RWPE1 (cell line): ENCODE measurements at regions not wholly inside any gene's neighbourhood (a gene's known extent, or its start where the extent isn't known, plus 50 kb on each side); places are given as distances from the start of the nearest gene placed in this dataset.
A peak's percentile ranks its signal among the peaks of the same experiment; 100 is the strongest.

Source experiments
- CTCF ChIA-PET: fragments of 350-600 bp; sonication (Branson Sonifier 250); formaldehyde crosslinking; extraction: SDS; loops from one replicate; lab custom pipeline; 2021; lab: Yijun Ruan, JAX
- POLR2A ChIA-PET: fragments of 400-600 bp; formaldehyde crosslinking; extraction: SDS; loops from one replicate; lab custom pipeline; 2020; ENCODE audit warnings: antibody characterized with exemption; ENCODE audit not compliant: low non-redundant PET; lab: Yijun Ruan, JAX
- DNase-seq: peaks from one replicate; pipeline ENCODE4 v3.0.0; 2012; ENCODE audit warnings: low spot score
- H3K27ac ChIP-seq: fragments of 450-650 bp; 2 replicates; pipeline ENCODE4 v1.5.1; 2017
- CTCF ChIP-seq: fragments of 450-650 bp; conservative IDR thresholded peaks from 2 replicates; pipeline ENCODE4 v1.5.1; 2017; ENCODE audit warnings: low read depth, mild to moderate bottlenecking

DNA sequence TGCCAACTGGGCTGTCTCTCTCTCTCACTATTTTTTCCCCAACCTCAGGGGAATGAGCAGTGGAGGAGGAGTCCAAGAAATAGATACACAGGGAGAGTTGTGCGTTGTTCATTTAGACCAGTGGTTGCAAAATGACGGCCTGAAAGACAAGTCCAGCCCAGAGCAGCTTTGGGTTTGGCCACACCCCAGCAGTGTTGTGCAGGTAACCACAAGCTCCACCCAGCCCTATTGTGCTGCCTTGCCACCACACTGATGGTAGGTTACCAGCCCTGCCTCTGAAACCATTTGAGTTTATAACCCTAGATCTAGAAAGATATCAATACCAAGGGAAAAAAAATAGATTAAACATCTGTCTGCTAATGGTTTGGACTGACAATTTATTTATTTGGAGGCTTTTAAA lies 144.3 kb downstream of the CMPK2 start:
- DNase-seq, result no peak
- ChIA-PET CTCF (interaction anchor here (0.5 kb wide), 1 partner anchor 10 kb away, joined by 4 read pairs; no protein-coding TSS in a partner anchor), POLR2A (no interaction called here)
- no peak overlapping the region for H3K27ac ChIP-seq
- TF ChIP-seq CTCF, result no peak

DNA sequence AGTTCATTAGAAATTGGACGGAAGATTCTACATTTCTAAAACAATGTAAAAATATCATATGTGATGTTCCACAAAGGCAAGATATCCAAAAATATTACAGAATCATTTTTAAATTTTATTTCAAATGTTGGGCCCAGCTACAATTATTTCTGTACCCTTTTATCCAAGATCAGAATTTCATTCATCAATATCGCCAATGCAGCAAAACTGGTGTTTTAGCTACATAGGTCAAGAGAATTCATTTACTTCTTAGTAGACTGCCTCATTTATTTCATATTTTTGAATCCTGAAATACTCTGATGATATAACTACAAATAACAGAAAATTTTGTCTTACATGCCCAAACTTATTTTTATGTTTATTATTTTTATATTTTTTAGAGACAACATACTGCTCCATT lies 143.1 kb downstream of the CMPK2 start:
- POLR2A ChIA-PET, result no interaction called here
- no peak for DNase-seq
- H3K27ac ChIP-seq, result no peak overlapping the region
- no peak for TF ChIP-seq CTCF
- CTCF ChIA-PET, result no interaction called here

- ChIA-PET POLR2A (no interaction called here), CTCF (interaction anchor here (0.6 kb wide), 1 partner anchor 177 kb away, joined by 3 read pairs; no protein-coding TSS in a partner anchor)
- no peak for DNase-seq
- H3K27ac ChIP-seq, result no peak overlapping the region
- TF ChIP-seq CTCF, result no peak
Observed at GRCh38 chr2:6723865-6724604, 141.7 kb downstream of the CMPK2 start.

GRCh38 chr2:6724605-6725140 lies 141.0 kb downstream of the CMPK2 start:
- TF ChIP-seq CTCF, result no peak
- no peak for DNase-seq
- H3K27ac ChIP-seq, result no peak overlapping the region
- POLR2A ChIA-PET, result no interaction called here
- CTCF ChIA-PET, result no interaction called here

GRCh38 chr2:6728156-6728555 lies 137.6 kb downstream of the CMPK2 start:
- DNase-seq, result no peak
- TF ChIP-seq CTCF, result no peak
- POLR2A ChIA-PET, result no interaction called here
- H3K27ac ChIP-seq, result no peak overlapping the region
- CTCF ChIA-PET, result no interaction called here

DNA sequence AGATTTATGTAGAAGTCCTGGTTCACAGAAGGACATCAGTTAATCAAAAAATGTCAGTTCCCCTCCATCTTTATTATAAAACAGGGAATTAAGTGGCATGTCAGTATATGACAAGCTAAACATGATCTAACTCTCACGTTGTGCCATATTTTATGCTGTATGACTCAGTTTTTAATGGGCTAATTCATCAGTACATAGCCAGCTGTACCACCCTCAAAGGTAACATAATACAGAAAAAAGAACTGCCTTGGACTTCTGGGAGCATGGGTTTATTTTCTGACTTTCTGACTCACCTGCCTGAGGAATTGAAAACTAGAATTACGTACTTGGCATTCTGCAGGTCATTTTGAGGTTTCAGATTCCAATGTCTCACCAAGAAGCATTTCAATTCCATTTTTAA lies 135.7 kb downstream of the CMPK2 start:
- H3K27ac ChIP-seq, result no peak overlapping the region
- ChIA-PET CTCF (no interaction called here), POLR2A (no interaction called here)
- DNase-seq, result peak; percentile 2
- no peak for TF ChIP-seq CTCF
